Neural progenitor cell (in vitro differentiated cells): ENCODE measurements at regions not wholly inside any gene's neighbourhood (a gene's known extent, or its start where the extent isn't known, plus 50 kb on each side); places are given as distances from the start of the nearest gene placed in this dataset.
A peak's percentile ranks its signal among the peaks of the same experiment; 100 is the strongest.

Experiments used
- EZH2phosphoT487 ChIP-seq: fragments of 200-600 bp; sonication (generic); IDR thresholded peaks from 2 replicates; pipeline ENCODE4 v1.6.1; 2017; ENCODE audit warnings: antibody characterized with exemption
- TF ChIP-seq, protein P1 (sequence below): fragments of 200-600 bp; sonication (generic); IDR thresholded peaks from 2 replicates; pipeline ENCODE4 v1.5.1; 2017; ENCODE audit warnings: antibody characterized with exemption, mild to moderate bottlenecking

DNA sequence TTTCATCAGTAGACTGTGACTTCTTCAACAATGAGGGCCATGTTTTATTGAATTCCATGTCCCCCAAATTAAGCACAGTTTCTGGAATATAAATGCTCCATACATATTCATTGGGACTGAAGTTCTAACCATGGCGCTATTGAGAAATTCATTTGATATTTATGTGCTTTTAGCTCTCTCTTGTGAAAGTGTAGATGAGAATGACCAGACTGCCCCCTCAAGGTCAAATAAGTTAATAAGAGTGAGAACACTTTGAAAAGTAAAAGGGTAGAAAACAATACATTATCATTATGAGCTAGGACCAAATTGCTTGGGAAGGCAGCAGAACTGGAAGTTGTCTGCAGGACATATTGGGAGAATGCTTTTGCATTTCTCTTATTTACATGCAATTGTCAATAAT is 597.9 kb downstream of the EPM2A start:
- TF ChIP-seq EZH2phosphoT487: no peak
- TF ChIP-seq, protein P1, sequence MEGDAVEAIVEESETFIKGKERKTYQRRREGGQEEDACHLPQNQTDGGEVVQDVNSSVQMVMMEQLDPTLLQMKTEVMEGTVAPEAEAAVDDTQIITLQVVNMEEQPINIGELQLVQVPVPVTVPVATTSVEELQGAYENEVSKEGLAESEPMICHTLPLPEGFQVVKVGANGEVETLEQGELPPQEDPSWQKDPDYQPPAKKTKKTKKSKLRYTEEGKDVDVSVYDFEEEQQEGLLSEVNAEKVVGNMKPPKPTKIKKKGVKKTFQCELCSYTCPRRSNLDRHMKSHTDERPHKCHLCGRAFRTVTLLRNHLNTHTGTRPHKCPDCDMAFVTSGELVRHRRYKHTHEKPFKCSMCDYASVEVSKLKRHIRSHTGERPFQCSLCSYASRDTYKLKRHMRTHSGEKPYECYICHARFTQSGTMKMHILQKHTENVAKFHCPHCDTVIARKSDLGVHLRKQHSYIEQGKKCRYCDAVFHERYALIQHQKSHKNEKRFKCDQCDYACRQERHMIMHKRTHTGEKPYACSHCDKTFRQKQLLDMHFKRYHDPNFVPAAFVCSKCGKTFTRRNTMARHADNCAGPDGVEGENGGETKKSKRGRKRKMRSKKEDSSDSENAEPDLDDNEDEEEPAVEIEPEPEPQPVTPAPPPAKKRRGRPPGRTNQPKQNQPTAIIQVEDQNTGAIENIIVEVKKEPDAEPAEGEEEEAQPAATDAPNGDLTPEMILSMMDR: peak; percentile 26
